Right forelimb (tissue), 1 donor: ENCODE measurements at regions not wholly inside any gene's neighbourhood (a gene's known extent, or its start where the extent isn't known, plus 50 kb on each side); places are given as distances from the start of the nearest gene placed in this dataset.

Experiments used
- DNase-seq: peaks from one replicate; pipeline ENCODE4 v3.0.0-alpha.2; 2018

GRCh38 chr1:218718206-218718605 is 373.1 kb downstream of the TGFB2 start:
- no peak for DNase-seq

GRCh38 chr1:218718977-218719376 is 373.8 kb downstream of the TGFB2 start:
- no peak for DNase-seq

DNA sequence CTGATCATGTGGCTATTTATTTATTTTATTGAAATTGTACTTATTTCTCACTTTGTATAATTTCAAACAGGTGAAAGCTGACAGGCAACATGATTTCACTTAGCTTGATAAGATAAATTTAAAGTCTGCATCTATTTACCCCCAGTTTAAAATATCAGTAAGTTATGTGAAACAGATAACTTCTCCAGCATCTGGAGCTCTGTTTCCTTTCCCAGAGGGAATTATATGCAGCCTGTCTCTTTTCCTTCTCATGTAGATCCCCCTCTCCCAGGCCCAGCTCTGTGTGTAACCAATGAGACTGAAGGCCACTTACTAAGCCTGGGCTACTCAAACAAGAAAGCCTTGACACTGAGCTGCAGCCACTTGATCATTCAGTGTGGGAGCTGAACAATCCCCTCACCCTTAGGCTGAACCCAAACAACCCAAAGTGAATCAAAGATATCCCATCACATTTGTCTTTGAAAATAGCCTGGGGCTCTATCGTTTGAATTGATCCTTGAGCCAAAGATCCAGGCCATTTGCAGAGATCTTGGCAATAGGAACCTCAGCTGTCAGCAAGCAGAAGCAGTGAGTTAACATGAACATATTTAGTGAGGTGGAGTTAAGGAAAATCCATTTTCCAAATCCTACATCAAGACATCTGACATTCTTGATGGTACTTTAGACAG is 383.9 kb downstream of the TGFB2 start:
- DNase-seq, result no peak

DNA sequence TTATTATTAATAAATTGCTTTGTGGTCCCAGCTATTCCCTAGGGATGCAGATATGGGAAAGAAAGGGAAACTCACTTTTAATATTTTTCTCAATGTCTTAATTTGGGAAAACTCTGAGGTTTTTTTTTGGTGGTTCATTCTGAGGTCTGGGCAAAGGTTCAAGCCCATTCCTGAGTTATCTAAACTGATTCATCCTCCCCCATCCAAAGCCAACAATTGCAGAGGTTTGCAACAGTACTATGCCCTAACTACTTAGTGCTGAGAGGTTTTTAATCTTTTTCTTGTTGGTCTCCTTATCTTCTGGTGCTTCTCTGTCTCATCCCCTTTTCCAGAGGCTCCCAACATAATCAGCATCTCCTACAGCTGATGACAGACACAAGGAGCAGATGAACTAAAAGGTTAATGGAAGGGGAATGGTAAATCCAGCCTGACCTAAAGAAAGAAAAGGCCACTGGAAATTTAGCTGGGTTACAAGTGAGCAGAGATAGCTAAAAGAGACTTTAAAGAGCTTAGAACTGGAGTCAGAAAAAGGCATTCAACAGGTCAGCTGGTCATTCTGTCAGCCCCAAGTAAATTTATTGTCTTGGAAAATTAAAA is 390.4 kb downstream of the TGFB2 start:
- no peak for DNase-seq

DNA sequence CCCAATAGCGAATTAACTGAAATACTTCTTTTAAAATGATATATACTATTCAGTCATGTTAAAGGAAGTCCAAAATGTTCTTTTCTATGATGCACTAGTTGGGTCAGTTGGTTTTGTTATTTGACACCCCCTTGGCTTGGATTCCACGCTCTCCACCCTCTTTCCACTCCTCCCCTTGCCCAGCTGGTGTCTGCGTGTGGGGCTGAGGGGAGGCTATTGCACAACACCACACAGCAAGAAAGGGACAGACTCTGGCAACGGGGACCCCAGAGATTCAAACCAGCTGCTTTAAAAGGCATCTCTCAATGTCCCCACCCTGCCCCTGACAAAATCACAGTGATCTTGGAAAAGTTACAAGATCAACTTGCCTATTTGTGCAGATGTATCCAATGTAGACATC is 394.3 kb downstream of the TGFB2 start:
- no peak for DNase-seq

DNA sequence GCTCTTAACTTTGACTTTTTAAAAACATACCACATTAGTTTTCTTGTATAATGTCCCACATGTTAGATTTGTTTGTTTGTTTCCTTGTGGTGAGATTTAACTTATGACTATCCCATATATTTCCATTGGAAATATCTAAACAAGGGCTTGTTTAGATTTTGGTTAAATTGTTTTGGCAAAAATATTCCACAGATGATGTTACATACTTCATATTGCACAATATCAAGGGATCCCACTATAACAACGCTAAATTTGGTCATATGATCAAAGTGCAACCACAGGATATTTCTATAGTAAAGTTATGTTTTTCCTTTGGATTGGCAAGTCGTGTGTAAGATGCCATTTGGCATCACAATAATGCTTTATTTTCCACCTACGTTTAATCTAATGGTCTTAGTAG is 396.7 kb downstream of the TGFB2 start:
- DNase-seq, result no peak

GRCh38 chr1:218742467-218743262 is 397.5 kb downstream of the TGFB2 start:
- no peak for DNase-seq

DNA sequence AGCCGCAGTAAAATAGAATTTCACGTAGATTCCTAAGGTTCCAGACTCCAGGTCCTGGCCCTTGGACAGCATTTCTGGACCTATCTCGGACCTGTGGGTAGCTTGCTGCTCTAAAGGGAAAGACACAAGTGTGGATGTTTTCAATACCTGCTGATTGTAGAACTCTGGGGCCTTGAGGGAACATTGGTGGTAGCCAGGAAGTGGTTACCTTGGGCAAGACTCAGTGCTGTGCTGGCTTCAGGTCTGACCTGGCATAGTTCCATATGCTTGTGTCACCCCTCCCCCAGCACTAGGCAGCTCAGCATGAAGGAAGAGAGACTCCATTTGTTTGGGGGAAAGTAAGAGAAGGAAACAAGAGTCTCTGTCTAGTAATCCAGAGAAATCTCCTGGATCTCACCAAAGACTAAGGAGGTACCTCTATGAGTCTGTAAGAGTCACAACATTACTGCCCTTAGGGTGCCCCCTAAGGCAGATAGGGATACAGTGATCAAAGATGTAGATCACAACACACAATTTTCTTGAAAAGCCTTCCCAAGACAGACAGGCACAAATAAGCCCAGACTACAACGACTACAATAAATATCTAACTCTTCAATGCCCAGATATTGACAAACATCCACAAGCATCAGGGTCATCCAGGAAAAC is 398.8 kb downstream of the TGFB2 start:
- no peak for DNase-seq

GRCh38 chr1:218748071-218748470 is 402.9 kb downstream of the TGFB2 start:
- no peak for DNase-seq

DNA sequence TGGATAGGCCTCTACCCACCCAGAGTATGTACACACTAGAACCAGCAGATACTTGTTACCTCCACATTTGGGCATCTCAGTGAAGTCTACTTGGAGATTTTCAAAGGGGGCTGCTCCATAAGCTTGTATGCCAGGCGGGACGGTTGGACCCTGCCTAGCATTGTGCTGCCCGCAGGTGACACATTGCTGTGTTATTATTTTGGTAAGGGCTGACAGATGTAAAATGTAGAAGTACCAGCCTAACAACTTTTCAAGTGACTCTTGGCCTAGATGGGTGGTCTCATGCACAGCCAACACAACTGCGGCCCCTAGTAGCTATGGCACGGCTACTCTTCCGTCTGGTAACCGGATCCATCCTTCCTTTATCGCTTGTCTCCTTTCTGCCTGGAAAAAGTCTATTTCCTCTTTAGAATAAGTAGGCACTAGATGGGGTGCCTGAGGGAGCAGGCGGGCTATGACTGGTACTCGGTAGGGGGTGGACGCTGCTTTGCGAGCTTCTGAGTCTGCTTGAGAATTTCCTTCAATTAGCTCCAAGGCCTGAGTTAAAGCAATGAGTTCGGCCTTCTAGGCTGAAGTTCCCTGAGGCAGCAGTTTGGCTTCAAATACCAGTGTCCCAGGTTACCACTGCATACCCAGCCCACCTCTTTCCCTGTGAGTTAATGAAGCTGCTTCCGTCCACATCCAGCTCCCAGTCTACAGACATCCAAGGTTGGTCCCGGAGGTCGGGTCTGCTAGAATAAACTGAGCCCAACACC is 405.3 kb downstream of the TGFB2 start:
- no peak for DNase-seq

GRCh38 chr1:218751208-218751948 is 406.2 kb downstream of the TGFB2 start:
- no peak for DNase-seq

- no peak for DNase-seq
Measured at GRCh38 chr1:218752126-218752525, 407.0 kb downstream of the TGFB2 start.

DNA sequence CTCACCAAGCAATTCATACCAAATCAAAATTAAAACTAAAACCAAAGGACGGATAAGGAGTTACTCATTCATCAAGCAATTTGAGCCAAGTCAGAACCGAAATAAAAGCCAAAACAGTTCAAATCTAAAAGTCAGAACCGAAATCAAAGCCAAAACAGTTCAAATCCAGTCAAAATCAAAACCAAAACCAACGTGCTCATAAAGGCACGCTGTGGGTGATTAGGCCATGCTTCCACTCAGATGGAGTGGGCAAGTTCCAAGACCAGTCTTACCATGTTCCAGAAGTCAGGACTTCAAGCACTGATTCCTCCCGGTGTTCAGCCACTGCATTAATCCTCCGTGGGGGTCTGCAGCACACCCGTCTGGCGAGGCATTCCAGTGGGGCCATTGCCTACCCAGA is 409.3 kb downstream of the TGFB2 start:
- DNase-seq, result no peak

- no peak for DNase-seq
Measured at GRCh38 chr1:218755128-218755527, 410.0 kb downstream of the TGFB2 start.

DNA sequence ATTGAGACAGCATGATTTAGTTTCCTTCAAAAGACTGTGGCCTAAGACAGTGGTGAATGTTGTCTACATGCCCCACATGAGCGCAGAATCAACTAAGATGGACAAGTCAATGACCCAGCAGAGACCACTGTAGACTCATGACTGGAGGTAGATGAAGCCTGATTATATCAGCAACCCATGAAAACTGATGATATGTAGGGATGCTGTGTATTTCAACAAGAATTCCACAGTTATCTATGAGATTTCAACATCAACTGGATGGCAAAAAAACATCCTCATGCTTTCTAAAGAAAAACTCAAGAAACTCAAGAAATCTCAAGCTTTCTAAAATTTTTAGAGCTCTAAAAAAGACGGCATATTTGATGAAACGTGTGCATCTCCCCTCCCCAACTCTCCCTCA is 413.9 kb upstream of the LYPLAL1 start:
- no peak for DNase-seq

- no peak for DNase-seq
Measured at GRCh38 chr1:218760601-218761570, 412.8 kb upstream of the LYPLAL1 start.

DNA sequence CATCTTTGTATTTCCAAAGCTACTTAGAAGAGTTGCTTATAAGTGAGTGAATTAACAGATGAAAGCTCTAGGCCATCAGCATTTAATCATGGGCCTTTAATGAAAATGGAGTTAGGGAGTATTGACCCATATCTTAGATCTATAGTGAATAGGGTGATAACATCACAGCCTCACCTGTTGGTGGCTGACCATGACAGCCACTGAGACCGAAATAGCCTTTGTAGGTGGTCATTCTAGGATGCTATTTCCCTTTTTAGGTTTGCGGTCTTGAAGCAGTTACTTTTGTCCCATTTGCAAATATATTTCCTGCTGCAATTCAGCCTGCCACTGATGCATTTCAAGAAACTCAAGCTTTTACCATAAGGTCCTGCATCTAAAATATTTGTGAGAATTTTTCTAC is 410.1 kb upstream of the LYPLAL1 start:
- no peak for DNase-seq

GRCh38 chr1:218765753-218766152 is 407.9 kb upstream of the LYPLAL1 start:
- no peak for DNase-seq

GRCh38 chr1:218771931-218772330 is 401.7 kb upstream of the LYPLAL1 start:
- no peak for DNase-seq

DNA sequence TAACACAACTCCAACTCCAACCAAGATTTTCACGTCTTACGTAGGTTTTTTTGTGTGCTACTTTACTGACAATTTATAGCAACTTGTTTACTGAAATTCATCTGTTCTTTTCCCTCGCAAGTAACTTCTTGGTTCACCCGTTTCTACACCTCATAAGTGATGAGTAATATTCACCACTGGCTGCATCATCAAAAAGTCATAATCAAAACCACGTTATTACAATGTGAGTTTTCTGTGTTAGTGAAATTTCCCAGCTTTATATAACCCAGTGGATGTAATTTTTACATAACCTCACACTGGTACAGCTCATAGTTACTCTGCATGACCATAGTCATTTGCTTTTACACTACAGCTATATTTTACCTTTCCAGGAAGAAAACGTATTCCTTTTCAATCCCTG is 401.1 kb upstream of the LYPLAL1 start:
- no peak for DNase-seq

DNA sequence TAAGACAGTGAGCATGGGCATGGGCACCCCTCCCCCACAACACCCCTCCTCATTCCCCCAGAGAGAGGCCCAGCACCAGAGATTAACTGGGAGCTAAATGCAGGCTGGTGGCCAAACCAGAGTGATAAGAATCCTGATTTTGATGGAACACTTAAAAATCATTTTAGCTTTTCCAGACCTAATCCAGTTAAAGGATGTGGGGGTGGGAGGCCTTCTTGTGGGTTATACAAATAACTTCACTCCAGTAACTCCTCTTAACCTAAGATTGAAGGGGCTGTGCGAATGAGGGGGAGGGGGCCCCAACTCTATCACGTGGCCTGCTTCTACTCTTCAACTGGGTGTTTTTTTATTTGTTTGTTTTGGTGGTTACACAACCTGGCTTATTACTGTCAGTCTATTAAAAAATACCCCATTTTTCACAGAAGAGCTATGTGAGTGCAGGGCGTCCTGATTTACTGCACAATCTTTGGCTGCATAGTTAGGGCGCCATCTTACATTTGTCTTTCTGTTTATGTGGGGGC is 398.1 kb upstream of the LYPLAL1 start:
- DNase-seq, result no peak
